Vagina (tissue), 2 donors: ENCODE measurements at regions not wholly inside any gene's neighbourhood (a gene's known extent, or its start where the extent isn't known, plus 50 kb on each side); places are given as distances from the start of the nearest gene placed in this dataset.

Source experiments
- CTCF ChIP-seq, 3 experiments: fragments of 450-650 bp in 2 of 3; fragments of 200-600 bp in 1 of 3; sonication (generic) in 1 of 3; IDR thresholded peaks; one replicate each; pipeline ENCODE4 v1.5.1; 2017 to 2019; ENCODE audit warnings: antibody characterized with exemption in 3 of 3, mild to moderate bottlenecking in 2 of 3, moderate library complexity in 2 of 3
- POLR2A ChIP-seq, 2 donors: fragments of 450-650 bp; IDR thresholded peaks; one replicate each; pipeline ENCODE4 v1.6.1; 2017; ENCODE audit warnings: antibody characterized with exemption in 2 of 2, mild to moderate bottlenecking in 2 of 2, moderate library complexity in 2 of 2
- POLR2AphosphoS5 ChIP-seq, 2 donors: sonication (generic); formaldehyde crosslinking; IDR thresholded peaks; one replicate each; pipeline ENCODE4 v1.9.0; 2017; ENCODE audit warnings: antibody characterized with exemption in 2 of 2, mild to moderate bottlenecking in 2 of 2, low read depth in 1 of 2; ENCODE audit not compliant: insufficient read depth in 1 of 2

GRCh38 chr3:8112587-8112986, 389.0 kb upstream of the LMCD1 start:
- no peak for TF ChIP-seq CTCF (IDR thresholded peaks at IDR 0.05)
- no peak for TF ChIP-seq POLR2A (IDR thresholded peaks at IDR 0.05)
- TF ChIP-seq POLR2AphosphoS5 (IDR thresholded peaks at IDR 0.05; ENCODE audit: insufficient read depth in 1 of 2, low read depth in 1 of 2), result no peak
